Central memory CD8-positive, alpha-beta T cell (primary cell): ENCODE measurements at regions not wholly inside any gene's neighbourhood (a gene's known extent, or its start where the extent isn't known, plus 50 kb on each side); places are given as distances from the start of the nearest gene placed in this dataset.
"Not testable (repeated sequence)": the region's sequence is repeated elsewhere in the genome, so short reads cannot be mapped to it uniquely, and the experiment has no call there.

Experiments used
- ATAC-seq: fragments of 150-1000 bp; cut with Tn5 transposase; replicated peaks from 2 replicates; pipeline ENCODE4 v1.10.0; 2022; ENCODE audit warnings: mild to moderate bottlenecking, moderate FRiP score, moderate number of reproducible peaks; ENCODE audit not compliant: poor library complexity, severe bottlenecking; ENCODE audit errors: extremely low read depth
- DNase-seq, 2 donors: peaks; one replicate each; pipeline ENCODE4 v3.0.0; 2021; ENCODE audit warnings: low spot score in 2 of 2
- H3K27ac Mint-ChIP-seq: one replicate; pipeline ENCODE4 v1.8.0; 2022; ENCODE audit warnings: low read depth, mild to moderate bottlenecking, moderate library complexity, mixed read lengths
- H3K27me3 Mint-ChIP-seq: one replicate; pipeline ENCODE4 v1.8.0; 2022; ENCODE audit warnings: mixed read lengths
- H3K36me3 Mint-ChIP-seq: one replicate; pipeline ENCODE4 v1.8.0; 2022; ENCODE audit warnings: mild to moderate bottlenecking, moderate library complexity, mixed read lengths; ENCODE audit not compliant: insufficient read depth
- H3K4me1 Mint-ChIP-seq: one replicate; pipeline ENCODE4 v1.8.0; 2022; ENCODE audit warnings: mixed read lengths
- H3K4me3 Mint-ChIP-seq: one replicate; pipeline ENCODE4 v1.8.0; 2022; ENCODE audit warnings: mild to moderate bottlenecking, moderate library complexity, mixed read lengths
- H3K9me3 Mint-ChIP-seq: one replicate; pipeline ENCODE4 v1.8.0; 2022; ENCODE audit warnings: mixed read lengths

DNA sequence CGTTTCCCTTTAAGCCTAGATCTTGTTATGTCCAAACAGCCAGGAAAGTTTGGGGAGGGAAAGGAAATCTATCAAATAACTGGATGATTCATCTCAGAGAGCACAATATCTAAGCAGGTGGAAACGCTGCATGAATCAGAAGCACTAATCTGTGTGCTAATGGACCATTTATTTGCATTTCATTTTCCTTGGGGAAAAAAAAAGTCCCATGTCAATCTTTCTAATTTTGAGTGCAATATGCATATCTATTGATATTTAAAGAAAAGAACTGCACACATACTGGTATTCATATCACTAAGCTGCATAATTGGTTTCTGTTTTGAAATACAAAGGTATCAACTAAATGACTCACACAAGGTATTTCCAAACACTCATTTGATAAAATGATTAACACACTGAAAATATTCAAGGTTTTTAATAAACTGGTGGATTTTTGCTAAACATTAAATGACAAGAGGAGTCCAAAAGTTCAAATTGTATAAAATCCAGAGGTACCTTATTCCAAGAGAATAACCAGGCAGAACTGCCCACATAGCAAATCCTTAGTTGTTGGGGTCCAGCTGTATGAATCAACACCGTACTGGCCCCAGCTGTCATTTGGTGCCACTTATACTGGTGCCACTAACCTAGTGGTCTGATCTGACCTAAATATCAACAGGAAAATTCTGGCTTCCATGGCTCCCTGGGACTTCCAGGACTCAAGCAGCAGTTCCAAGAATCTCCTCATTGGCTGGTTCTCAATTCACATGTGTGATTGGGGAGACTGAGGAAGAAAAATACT is 122.2 kb upstream of the SP4 start:
- H3K27ac Mint-ChIP-seq = no peak overlapping the region
- H3K36me3 Mint-ChIP-seq = peaks cover 2% of the 10 kb centered on the region
- no peak overlapping the region for H3K4me3 Mint-ChIP-seq
- no peaks in the 10 kb centered on the region for H3K4me1 Mint-ChIP-seq
- peaks cover 6% of the 10 kb centered on the region for H3K9me3 Mint-ChIP-seq
- H3K27me3 Mint-ChIP-seq = no peaks in the 10 kb centered on the region
- ATAC-seq = no peak
- no peak for DNase-seq

DNA sequence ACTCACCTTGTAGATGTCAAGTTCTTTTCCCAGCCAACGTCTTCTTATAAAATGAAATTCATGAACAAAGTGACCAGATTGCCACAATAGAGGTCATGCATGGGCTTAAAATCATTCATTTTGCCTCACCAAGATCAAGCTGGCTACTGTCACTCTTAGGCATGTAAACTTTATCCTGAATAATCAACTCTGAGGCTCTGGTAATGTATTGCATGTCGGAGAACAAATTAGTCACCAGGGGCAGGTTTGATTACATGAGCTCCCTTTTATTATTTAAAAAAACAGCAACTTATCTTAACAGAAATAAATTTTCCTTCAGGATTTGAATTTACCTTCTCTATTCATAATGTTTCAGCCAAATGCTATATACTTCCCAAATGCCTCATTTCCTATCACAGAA is 112.9 kb upstream of the SP4 start:
- Mint-ChIP-seq H3K9me3 (peaks cover 9% of the 10 kb centered on the region), H3K27me3 (no peaks in the 10 kb centered on the region), H3K27ac (no peak overlapping the region), H3K4me1 (no peaks in the 10 kb centered on the region), H3K36me3 (no peaks in the 10 kb centered on the region), H3K4me3 (no peak overlapping the region)
- DNase-seq = no peak
- no peak for ATAC-seq

DNA sequence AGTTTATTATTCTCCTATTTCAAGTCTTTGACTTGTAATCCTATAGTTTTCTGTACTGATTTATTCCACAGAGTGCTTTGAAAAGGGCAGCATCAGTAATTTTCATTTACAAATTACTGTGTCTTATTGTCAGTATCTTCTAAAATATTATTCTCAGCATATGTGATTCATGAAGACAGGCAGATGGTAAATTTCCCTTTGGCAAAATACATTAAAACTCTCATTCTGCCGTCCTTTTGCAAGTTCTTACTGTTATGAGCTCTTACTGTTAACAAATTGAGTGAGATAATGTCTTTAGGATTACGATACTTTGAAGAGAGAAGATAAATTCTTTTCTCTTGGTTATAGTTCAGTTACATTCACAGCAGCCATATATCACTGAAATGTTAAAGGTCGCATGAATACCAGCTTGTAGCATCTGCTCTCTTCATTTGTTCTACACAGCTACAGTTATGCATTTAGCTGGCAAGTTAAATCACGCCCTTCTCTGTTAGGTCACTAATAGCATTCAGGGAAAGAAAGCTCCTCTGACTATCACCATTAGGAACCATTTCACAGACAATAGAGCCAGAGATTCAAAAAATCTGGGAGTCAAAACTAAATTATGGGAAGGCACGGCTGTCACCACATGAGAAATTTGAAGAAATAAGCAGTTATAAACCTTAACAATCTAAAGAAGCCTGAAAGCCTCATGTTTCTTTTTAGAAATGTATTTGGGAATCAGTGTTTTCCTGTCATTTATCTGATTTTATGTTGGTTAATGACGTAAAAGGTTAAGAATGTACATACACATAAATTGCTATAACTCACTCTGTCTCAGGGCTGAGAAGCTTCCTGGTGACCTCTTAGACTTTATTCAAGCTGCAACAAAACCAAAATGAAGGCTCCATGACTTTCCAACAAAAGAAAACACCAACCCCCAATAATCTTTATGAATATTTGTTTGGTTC is 109.6 kb upstream of the SP4 start:
- ATAC-seq (no peak), DNase-seq (no peak)
- Mint-ChIP-seq H3K27ac (no peak overlapping the region), H3K27me3 (no peaks in the 10 kb centered on the region), H3K9me3 (no peaks in the 10 kb centered on the region), H3K36me3 (no peaks in the 10 kb centered on the region), H3K4me3 (no peak overlapping the region), H3K4me1 (no peaks in the 10 kb centered on the region)

DNA sequence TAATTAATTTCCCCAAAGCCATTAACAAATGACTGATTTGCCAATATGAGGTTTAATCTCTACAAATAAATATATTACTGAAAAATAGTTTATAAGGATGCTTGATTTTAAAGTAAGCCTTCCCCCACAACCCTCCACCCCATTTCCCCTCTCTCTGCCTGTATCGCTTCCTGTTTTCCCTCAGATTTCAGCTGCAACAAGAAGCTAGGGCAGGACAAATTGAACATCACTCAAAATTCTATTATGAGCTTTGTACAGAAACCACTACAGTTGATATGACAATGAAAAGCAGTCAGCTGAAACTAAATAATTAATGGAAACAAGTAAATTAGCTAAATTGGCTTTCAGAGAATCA is 109.0 kb upstream of the SP4 start:
- ATAC-seq = no peak
- H3K27me3 Mint-ChIP-seq = no peaks in the 10 kb centered on the region
- DNase-seq = no peak
- no peaks in the 10 kb centered on the region for H3K36me3 Mint-ChIP-seq
- H3K9me3 Mint-ChIP-seq = no peaks in the 10 kb centered on the region
- H3K27ac Mint-ChIP-seq = no peak overlapping the region
- no peaks in the 10 kb centered on the region for H3K4me1 Mint-ChIP-seq
- no peak overlapping the region for H3K4me3 Mint-ChIP-seq

DNA sequence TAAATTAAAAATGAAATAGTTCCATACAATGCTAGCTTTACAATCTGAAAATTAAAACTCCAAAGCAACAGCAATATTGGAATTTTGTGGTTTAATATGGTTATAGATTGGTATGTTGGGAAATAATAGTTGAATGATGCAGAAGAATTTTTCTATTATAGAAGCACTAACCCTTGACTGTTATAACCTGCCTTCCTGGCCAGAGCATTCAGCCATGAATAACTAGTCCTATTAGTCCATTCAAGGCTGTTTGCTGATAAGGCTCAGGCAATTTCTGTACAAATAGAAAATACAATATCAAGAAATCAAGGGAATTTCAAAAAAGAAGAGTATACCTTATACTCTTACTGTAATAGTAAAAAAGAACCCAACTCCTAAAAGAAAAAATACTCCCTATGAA is 101.6 kb upstream of the SP4 start:
- no peak overlapping the region for H3K27ac Mint-ChIP-seq
- no peaks in the 10 kb centered on the region for H3K4me1 Mint-ChIP-seq
- DNase-seq = no peak
- ATAC-seq = no peak
- H3K27me3 Mint-ChIP-seq = no peaks in the 10 kb centered on the region
- H3K9me3 Mint-ChIP-seq = no peaks in the 10 kb centered on the region
- no peaks in the 10 kb centered on the region for H3K36me3 Mint-ChIP-seq
- H3K4me3 Mint-ChIP-seq = no peak overlapping the region

DNA sequence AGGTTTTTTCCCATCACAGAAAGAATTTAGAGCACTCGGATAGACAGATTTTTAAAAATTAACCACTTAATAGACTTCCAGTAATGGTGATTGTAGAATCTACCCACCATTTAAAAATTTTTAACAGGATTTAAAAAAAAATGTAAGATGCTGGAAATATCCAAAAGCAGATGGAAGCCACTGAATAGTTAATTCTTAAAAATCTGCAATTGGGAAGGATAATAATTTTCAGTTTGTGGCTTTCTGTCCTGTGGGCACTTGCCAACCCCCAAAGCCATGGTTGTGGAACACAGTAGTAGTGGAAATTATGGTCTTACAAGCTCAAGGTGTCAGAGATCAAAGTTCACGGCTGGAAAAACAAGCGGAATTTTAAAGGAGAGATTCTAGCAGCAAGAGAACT is 101.0 kb upstream of the SP4 start:
- no peak overlapping the region for H3K4me3 Mint-ChIP-seq

DNA sequence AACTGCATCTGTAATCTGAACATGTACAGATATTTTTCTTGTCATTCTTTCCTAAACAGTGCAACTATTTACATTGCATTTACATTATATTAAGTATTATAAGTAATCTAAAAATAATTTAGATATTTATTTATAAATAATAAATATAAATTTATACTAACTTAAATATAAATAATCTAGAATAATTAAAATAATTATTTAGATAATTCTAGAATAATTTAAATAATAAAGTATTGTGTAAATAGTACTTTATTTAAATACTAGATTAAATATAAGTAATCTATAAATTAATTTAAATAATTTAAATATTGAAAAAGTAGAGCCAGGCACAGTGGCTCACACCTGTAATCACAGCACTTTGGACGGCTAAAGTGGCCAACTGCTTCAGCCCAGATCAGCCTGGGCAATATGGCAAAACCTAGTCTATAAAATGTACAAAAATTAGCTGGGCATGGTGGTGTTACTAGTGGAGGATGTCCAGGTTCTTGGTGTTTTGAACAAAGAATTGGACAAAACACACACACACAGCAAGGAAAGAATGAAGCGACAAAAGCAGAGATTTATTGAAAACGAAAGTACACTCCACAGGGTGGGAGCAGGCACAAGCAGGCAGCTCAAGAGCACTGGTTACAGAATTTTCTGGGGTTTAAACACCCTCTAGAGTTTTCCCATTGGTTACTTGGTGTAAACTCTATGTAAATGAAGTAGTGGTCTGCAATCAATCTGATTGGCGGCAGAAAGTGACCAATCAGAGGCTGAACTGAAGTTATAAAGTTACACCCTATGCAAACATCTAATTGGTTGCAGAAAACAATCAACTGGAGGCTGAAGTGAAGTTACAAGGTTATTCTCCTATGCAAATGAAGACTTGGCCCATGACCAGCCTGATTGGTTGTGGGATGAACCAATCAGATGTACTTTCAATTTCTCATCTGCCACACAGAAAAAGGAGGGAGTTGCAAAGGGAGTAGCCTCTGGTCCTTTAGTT is 100.2 kb upstream of the SP4 start:
- ATAC-seq (no peak), DNase-seq (no peak)
- Mint-ChIP-seq H3K4me1 (no peaks in the 10 kb centered on the region), H3K9me3 (no peaks in the 10 kb centered on the region), H3K4me3 (no peak overlapping the region), H3K36me3 (no peaks in the 10 kb centered on the region), H3K27me3 (no peaks in the 10 kb centered on the region), H3K27ac (no peak overlapping the region)

More for the DNA sequence above, 101.0 kb upstream of the SP4 start:
- H3K9me3 Mint-ChIP-seq = no peaks in the 10 kb centered on the region
- ATAC-seq (no peak), DNase-seq (no peak)
- H3K27ac Mint-ChIP-seq = no peak overlapping the region
- H3K36me3 Mint-ChIP-seq = no peaks in the 10 kb centered on the region
- no peaks in the 10 kb centered on the region for H3K27me3 Mint-ChIP-seq
- H3K4me1 Mint-ChIP-seq = no peaks in the 10 kb centered on the region

DNA sequence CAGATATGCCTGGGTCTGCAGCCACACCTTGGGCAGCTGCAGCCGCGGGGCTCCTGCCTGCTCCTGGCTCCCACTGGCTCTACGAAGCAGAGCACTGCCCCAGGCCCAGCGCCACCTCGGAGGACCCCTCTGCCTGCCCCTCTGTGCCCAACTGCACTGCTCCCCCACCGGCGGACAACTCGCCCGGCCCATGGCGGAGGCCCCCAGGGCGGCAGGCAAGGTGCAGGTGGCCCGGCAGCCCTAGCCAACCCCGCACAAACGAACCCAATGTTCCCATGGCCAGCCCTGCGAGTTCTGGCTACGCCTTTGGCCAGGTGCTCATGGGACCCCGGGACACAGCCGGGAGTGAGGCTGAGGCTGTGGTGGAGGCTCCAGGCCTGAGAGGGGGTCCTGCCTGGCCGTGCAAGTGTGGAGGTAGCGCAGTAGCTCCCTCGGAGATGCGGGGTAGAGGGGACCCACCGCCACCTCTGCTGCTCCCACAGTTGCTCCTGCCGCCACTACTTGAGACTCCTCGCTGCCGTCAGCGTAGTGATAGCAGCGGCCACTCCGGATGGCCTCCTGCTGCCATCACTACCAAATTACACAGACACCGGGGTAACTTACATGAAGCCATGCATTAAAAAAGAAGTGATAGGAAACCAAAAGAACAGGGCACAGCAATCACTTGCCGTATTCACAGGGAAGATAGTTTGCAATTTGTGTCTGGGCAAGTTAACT is 97.3 kb upstream of the SP4 start:
- H3K36me3 Mint-ChIP-seq = no peaks in the 10 kb centered on the region
- H3K9me3 Mint-ChIP-seq = no peaks in the 10 kb centered on the region
- no peak overlapping the region for H3K27ac Mint-ChIP-seq
- no peak overlapping the region for H3K4me3 Mint-ChIP-seq
- no peaks in the 10 kb centered on the region for H3K27me3 Mint-ChIP-seq
- no peak for DNase-seq
- no peaks in the 10 kb centered on the region for H3K4me1 Mint-ChIP-seq
- ATAC-seq = no peak

DNA sequence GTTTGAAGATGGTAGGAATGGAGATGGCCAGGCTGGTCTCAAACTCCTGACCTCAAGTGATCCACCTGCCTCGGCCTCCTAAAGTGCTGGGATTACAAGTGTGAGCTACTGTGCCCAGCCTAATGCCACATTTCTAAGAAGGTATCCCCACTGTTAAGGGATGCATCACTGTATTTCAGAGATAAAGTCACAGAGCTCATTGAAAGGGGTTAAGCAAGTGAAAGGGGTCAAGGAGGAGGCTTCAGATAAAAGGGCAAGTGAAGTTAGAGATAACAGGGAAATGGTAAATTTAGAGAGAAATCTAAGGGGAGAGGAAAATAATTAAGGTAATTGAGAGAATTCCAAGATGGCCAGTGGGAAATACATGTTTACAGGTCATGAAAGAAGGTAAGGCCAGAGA is 93.0 kb upstream of the SP4 start:
- Mint-ChIP-seq H3K4me3 (no peak overlapping the region), H3K4me1 (peaks cover 27% of the 10 kb centered on the region), H3K27ac (no peak overlapping the region), H3K27me3 (no peaks in the 10 kb centered on the region), H3K9me3 (no peaks in the 10 kb centered on the region), H3K36me3 (peaks cover 3% of the 10 kb centered on the region)
- no peak for ATAC-seq
- no peak for DNase-seq

DNA sequence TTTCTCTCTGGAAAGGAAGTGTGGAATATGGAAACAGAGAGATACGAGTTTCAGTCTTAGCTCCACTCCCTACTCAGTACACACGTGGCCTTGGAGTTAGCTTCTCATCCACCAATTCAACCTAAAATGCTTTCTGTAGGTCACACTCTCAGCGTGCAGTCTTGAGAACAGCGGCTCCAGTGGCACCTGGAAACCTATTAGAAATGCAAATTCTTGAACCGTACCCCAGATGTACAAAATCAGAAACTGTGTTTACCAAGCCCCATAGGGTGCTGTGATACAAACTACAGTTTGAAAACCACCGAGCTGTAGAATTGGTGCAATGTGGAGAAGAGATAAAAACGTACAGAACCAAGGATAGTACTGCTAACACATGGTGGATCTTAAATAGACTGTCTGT is 91.1 kb upstream of the SP4 start:
- no peak overlapping the region for H3K27ac Mint-ChIP-seq
- ATAC-seq = no peak
- no peak for DNase-seq
- peaks cover 39% of the 10 kb centered on the region for H3K4me1 Mint-ChIP-seq
- no peak overlapping the region for H3K4me3 Mint-ChIP-seq
- no peaks in the 10 kb centered on the region for H3K27me3 Mint-ChIP-seq
- H3K36me3 Mint-ChIP-seq = peaks cover 3% of the 10 kb centered on the region
- H3K9me3 Mint-ChIP-seq = no peaks in the 10 kb centered on the region

DNA sequence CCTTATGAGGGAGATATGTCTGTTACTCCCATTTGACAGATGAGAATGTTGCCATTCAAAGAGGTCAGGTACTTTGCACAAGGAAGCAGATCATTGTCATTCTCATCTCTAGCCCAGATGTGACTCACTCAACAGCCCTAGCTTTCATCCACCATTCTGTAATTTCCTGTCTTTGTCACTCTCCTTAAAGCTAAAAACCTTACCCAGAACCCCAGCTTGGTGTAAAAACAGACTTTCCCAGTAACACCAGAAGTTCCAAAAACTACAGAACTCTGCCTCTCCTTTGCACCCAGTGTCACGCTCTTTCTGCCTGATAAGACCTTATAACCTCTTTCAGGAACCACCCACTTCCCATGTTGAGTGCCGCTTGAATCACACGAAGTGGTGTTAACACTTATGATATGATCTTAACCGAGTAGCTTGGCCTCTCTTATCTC is 89.1 kb upstream of the SP4 start:
- DNase-seq (peak in 1 of 2 donors; percentile 38), ATAC-seq (peak; percentile 97)
- peak overlapping the region; percentile 85 for H3K27ac Mint-ChIP-seq
- H3K9me3 Mint-ChIP-seq = no peaks in the 10 kb centered on the region
- H3K36me3 Mint-ChIP-seq = peaks cover 5% of the 10 kb centered on the region
- H3K4me3 Mint-ChIP-seq = peak overlapping the region; percentile 58
- no peaks in the 10 kb centered on the region for H3K27me3 Mint-ChIP-seq
- peaks cover 52% of the 10 kb centered on the region for H3K4me1 Mint-ChIP-seq

DNA sequence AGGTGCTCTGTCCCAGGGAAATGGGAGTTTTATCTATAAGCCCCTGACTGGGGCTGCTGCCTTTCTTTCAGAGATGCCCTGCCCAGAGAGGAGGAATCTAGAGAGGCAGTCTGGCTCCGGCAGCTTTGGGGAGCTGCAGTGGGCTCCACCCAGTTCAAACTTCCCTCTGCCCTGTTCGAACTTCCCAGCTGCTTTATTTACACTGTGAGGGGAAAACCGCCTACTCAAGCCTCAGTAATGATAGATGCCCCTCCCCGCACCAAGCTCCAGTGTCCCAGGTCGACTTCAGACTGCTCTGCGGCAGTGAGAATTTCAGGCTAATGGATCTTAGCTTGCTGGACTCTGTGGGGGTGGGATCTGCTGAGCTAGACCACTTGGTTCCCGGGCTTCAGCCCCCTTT is 83.0 kb upstream of the SP4 start:
- H3K27me3 Mint-ChIP-seq, ATAC-seq, H3K9me3 Mint-ChIP-seq, H3K27ac Mint-ChIP-seq, H3K36me3 Mint-ChIP-seq, H3K4me3 Mint-ChIP-seq, DNase-seq: not testable (repeated sequence)
- peaks cover 25% of the 10 kb centered on the region for H3K4me1 Mint-ChIP-seq
